ENCODE measurements at regions not wholly inside any gene's neighbourhood (a gene's known extent, or its start where the extent isn't known, plus 50 kb on each side); places are given as distances from the start of the nearest gene placed in this dataset.

DNA sequence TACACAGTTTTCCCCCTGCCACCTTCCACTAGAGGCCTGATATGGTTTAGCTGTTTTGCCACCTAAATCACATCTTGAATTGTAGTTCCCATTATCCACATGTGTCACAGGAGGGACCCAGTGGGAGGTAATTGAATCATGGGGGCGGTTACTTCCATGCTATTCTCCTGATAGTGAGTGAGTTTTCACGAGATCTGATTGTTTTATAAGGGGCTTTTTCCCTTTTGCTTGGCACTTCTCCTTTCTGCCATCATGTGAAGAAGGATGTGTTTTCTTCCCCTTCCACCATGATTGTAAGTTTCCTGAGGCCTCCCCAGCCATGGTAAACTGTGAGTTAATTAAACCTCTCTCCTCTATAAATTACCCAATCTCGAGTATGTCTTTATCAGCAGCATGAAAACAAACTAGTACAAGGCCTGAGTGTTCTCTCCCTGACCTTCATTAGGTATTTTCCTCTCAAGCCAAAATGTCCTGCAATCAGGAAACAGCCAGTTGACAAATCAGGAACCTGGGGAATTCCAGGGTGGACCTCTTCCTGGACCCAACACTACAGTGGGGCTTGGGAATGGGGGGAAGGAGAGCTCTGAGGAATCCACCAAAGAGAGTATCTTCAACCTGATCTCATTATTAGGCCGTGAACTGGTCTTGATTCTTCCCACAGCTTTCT, 129.9 kb downstream of the TXNL1 start:
- BruUV-seq (replicated peaks): no TSS peak
- H2BK20ac ChIP-seq (ENCODE audit: low read depth, low read length): no peak overlapping the region
- no peak overlapping the region for H3K9ac ChIP-seq (ENCODE audit: low read depth, low read length)
- no peak overlapping the region for H3K27ac ChIP-seq (ENCODE audit: insufficient read depth, low read length)
- H3K36me3 ChIP-seq (ENCODE audit: control insufficient read depth, insufficient read depth, low read length): no peaks in the 10 kb centered on the region
- H3K56ac ChIP-seq (ENCODE audit: extremely low read depth, insufficient read depth, low read length): no peak overlapping the region
- TF ChIP-seq MAZ (IDR thresholded peaks at IDR 0.05; ENCODE audit: borderline replicate concordance, low read depth, low read length) (no peak), MAFK (IDR thresholded peaks at IDR 0.05; ENCODE audit: low read depth, low read length) (no peak), SMC3 (IDR thresholded peaks at IDR 0.05; ENCODE audit: low read depth, low read length) (no peak), RCOR1 (IDR thresholded peaks at IDR 0.05; ENCODE audit: insufficient replicate concordance, low read length) (no peak), MXI1 (IDR thresholded peaks at IDR 0.05; ENCODE audit: borderline replicate concordance, low read depth, low read length) (no peak), RAD21 (IDR thresholded peaks at IDR 0.05; ENCODE audit: low read length) (no peak)
- TF ChIP-seq, protein P1, sequence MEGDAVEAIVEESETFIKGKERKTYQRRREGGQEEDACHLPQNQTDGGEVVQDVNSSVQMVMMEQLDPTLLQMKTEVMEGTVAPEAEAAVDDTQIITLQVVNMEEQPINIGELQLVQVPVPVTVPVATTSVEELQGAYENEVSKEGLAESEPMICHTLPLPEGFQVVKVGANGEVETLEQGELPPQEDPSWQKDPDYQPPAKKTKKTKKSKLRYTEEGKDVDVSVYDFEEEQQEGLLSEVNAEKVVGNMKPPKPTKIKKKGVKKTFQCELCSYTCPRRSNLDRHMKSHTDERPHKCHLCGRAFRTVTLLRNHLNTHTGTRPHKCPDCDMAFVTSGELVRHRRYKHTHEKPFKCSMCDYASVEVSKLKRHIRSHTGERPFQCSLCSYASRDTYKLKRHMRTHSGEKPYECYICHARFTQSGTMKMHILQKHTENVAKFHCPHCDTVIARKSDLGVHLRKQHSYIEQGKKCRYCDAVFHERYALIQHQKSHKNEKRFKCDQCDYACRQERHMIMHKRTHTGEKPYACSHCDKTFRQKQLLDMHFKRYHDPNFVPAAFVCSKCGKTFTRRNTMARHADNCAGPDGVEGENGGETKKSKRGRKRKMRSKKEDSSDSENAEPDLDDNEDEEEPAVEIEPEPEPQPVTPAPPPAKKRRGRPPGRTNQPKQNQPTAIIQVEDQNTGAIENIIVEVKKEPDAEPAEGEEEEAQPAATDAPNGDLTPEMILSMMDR (conservative IDR thresholded peaks at IDR 0.05; ENCODE audit: low read depth, low read length): no peak
- TF ChIP-seq, protein P2, sequence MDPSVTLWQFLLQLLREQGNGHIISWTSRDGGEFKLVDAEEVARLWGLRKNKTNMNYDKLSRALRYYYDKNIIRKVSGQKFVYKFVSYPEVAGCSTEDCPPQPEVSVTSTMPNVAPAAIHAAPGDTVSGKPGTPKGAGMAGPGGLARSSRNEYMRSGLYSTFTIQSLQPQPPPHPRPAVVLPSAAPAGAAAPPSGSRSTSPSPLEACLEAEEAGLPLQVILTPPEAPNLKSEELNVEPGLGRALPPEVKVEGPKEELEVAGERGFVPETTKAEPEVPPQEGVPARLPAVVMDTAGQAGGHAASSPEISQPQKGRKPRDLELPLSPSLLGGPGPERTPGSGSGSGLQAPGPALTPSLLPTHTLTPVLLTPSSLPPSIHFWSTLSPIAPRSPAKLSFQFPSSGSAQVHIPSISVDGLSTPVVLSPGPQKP (IDR thresholded peaks at IDR 0.05; ENCODE audit: borderline replicate concordance, low read depth, low read length): no peak
- no peaks in the 10 kb centered on the region for H4K20me1 ChIP-seq (ENCODE audit: insufficient read depth, low read length)
- H3K9me1 ChIP-seq (ENCODE audit: insufficient read depth, low read length): no peaks in the 10 kb centered on the region
- no peak overlapping the region for H4K5ac ChIP-seq (ENCODE audit: low read depth, low read length)
- no peak overlapping the region for H2AK9ac ChIP-seq (replicated peaks; ENCODE audit: low read depth, low read length, poor library complexity)
- no peak overlapping the region for H3K18ac ChIP-seq (ENCODE audit: low read depth, low read length)
- no peak overlapping the region for H4K8ac ChIP-seq (ENCODE audit: low read depth in 2 of 2, low read length in 2 of 2)
- DNase-seq: no peak
- ChIA-PET CTCF (no interaction called here), POLR2A (ENCODE audit: unreplicated experiment) (no interaction called here)
- no peak for ATAC-seq (ENCODE audit: low read depth)
- intact Hi-C loops (cut with micrococcal nuclease) (no loop called here), dilution Hi-C loops (cut with HindIII; ENCODE audit: low sequenced_read_pairs, unreplicated experiment) (no loop called here), in situ Hi-C loops (cut with MboI; ENCODE audit: low sequenced_read_pairs) (no loop called here)
- no peak overlapping the region for H3K4ac ChIP-seq (ENCODE audit: low read depth, low read length)
- no peaks in the 10 kb centered on the region for H3K79me1 ChIP-seq (ENCODE audit: low read depth in 1 of 2, low read length in 2 of 2)
- no peak overlapping the region for H2BK120ac ChIP-seq (ENCODE audit: low read depth, low read length)
- H3K23ac ChIP-seq (ENCODE audit: low read depth, low read length): no peak overlapping the region
- no peak overlapping the region for H3K4me2 ChIP-seq (ENCODE audit: low read depth, low read length)
- H3K9me3 ChIP-seq (ENCODE audit: control insufficient read depth, insufficient read depth, low read length): no peaks in the 10 kb centered on the region
- no peak overlapping the region for H2BK5ac ChIP-seq (ENCODE audit: low read depth, low read length, poor library complexity, severe bottlenecking)
- H3K4me3 ChIP-seq (ENCODE audit: insufficient read depth, low read depth, low read length): no peak overlapping the region
- 17% methylated on average over 1 of the region's 4 CpGs; no CpG with 5 or more reads in 1 of the 2 experiments for WGBS, 2 experiments (ENCODE audit: extremely low coverage in 2 of 2, insufficient read length in 1 of 2)
- no peak overlapping the region for H2BK15ac ChIP-seq (ENCODE audit: low read depth, low read length)
- no peak overlapping the region for H2AK5ac ChIP-seq (ENCODE audit: low read depth, low read length)
- H2AFZ ChIP-seq (replicated peaks; ENCODE audit: low read length, poor library complexity): no peak overlapping the region
- no peak overlapping the region for H3K14ac ChIP-seq (replicated peaks; ENCODE audit: low read depth, low read length)
- no peaks in the 10 kb centered on the region for H3K4me1 ChIP-seq (ENCODE audit: control insufficient read depth, insufficient read depth, low read length)
- 0 out of 2 replicates have a peak, but pooled peaks cover 2% of the 10 kb centered on the region for H3K27me3 ChIP-seq (ENCODE audit: control insufficient read depth, insufficient read depth, low read length)
- no peak overlapping the region for H4K91ac ChIP-seq (ENCODE audit: insufficient read depth, low read depth, low read length)

Measured in IMR-90 (cell line).